Esophagus squamous epithelium (tissue), 5 donors: ENCODE measurements at regions not wholly inside any gene's neighbourhood (a gene's known extent, or its start where the extent isn't known, plus 50 kb on each side); places are given as distances from the start of the nearest gene placed in this dataset.

ENCODE experiments used
- DNase-seq: peaks from one replicate; lab custom pipeline; 2025; lab: John Stamatoyannopoulos, UW
- H3K27ac ChIP-seq, 4 donors: fragments of 200-600 bp; sonication (generic); one replicate each; pipeline ENCODE4 v1.5.1; 2016 to 2019; ENCODE audit warnings: mild to moderate bottlenecking in 1 of 4
- H3K27me3 ChIP-seq, 4 donors: fragments of 200-600 bp; sonication (generic); 1 replicate in 3 of 4; 2 replicates in 1 of 4; pipeline versions ENCODE4 v1.5.1 to v1.6.0; 2017 to 2021; ENCODE audit warnings: antibody characterized with exemption in 1 of 4
- H3K36me3 ChIP-seq, 3 donors: fragments of 200-600 bp; sonication (generic); one replicate each; pipeline ENCODE4 v1.5.1; 2016 to 2019
- H3K4me1 ChIP-seq, 3 donors: fragments of 200-600 bp; sonication (generic); one replicate each; pipeline ENCODE4 v1.5.1; 2017 to 2019
- H3K4me3 ChIP-seq, 4 donors: fragments of 200-600 bp; sonication (generic); 1 replicate in 3 of 4; 2 replicates in 1 of 4; pipeline ENCODE4 v1.5.1; 2016 to 2019; ENCODE audit warnings: mild to moderate bottlenecking in 2 of 4, moderate library complexity in 1 of 4
- H3K9me3 ChIP-seq, 3 donors: fragments of 200-600 bp; sonication (generic); one replicate each; pipeline ENCODE4 v1.5.1; 2016 to 2019
- POLR2A ChIP-seq, 4 donors: fragments of 450-650 bp; IDR thresholded peaks; one replicate each; pipeline ENCODE4 v1.6.1; 2017; ENCODE audit warnings: antibody characterized with exemption in 4 of 4, mild to moderate bottlenecking in 4 of 4, moderate library complexity in 3 of 4
- WGBS, 2 donors: methylation state at CpG; one replicate each; pipeline ENCODE4 v1.1.5; 2018; 5-methylcytosine and 5-hydroxymethylcytosine counted together
- intact Hi-C: fragments of 100-400 bp; cut with DNase I; formaldehyde crosslinking; loops from one replicate; pipeline ENCODE4 v1.15.0; 2022
- TF ChIP-seq, protein P1 (sequence below), 6 experiments: fragments of 450-650 bp in 4 of 6; fragments of 200-600 bp in 2 of 6; sonication (generic) in 2 of 6; IDR thresholded peaks; one replicate each; pipeline ENCODE4 v1.5.1; 2016 to 2019; ENCODE audit warnings: antibody characterized with exemption in 6 of 6, mild to moderate bottlenecking in 4 of 6, moderate library complexity in 4 of 6
- donor health status: DM: yes; HTN: yes; CAD: no.

DNA sequence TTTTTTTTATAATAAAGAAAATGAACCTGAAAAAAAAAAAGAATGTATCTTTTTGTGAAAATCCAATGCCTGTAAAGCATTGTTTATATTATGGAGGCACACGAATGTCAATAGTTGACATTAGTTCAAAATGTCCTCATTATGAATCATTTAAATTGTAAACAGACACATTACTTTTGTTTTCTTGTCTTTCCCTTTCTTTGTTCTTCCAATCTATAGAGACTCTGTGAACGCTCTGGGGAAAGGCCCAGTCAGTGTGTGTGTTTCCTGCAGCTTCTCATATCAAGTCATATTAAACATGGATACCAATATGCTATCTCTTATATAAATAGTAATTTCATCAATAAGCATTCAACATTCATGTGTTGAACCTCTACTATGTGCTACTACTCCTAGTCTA is 193.1 kb downstream of the KCTD12 start:
- 51 to 54% methylated on average over 2 of the region's 2 CpGs for WGBS, 2 donors

DNA sequence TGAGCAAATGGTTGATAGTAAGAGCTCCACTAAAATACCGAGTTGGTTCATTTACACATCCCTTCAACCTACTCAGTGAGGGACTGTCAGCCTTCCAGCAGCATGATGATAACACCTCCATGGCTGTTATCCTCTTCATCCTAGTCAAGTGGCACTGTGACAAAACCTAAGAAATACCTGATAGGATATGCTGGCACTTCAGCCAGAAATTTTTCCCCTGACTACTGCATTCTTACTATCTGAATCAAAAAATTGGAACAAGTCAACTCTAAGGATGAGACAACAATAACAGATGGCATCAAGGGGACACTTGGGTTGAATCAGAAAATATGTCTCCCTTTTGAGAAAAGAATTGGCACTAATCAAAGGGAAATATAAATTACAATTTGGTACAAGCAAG is 193.9 kb downstream of the KCTD12 start:
- 65 to 71% methylated on average over 1 of the region's 1 CpG for WGBS, 2 donors
- no peak overlapping the region for H3K27ac ChIP-seq
- intact Hi-C loops = no loop called here

More for the DNA sequence above, 193.1 kb downstream of the KCTD12 start:
- Histone ChIP-seq H3K4me1 (peaks cover 0 to 3% (median 0%) of the 10 kb centered on the region in 3 donors), H3K27ac (no peak overlapping the region), H3K27me3 (no peaks in the 10 kb centered on the region), H3K4me3 (no peak overlapping the region), H3K9me3 (no peaks in the 10 kb centered on the region), H3K36me3 (no peaks in the 10 kb centered on the region)
- no peak for DNase-seq
- TF ChIP-seq POLR2A (IDR thresholded peaks at IDR 0.05) = no peak
- TF ChIP-seq, protein P1, sequence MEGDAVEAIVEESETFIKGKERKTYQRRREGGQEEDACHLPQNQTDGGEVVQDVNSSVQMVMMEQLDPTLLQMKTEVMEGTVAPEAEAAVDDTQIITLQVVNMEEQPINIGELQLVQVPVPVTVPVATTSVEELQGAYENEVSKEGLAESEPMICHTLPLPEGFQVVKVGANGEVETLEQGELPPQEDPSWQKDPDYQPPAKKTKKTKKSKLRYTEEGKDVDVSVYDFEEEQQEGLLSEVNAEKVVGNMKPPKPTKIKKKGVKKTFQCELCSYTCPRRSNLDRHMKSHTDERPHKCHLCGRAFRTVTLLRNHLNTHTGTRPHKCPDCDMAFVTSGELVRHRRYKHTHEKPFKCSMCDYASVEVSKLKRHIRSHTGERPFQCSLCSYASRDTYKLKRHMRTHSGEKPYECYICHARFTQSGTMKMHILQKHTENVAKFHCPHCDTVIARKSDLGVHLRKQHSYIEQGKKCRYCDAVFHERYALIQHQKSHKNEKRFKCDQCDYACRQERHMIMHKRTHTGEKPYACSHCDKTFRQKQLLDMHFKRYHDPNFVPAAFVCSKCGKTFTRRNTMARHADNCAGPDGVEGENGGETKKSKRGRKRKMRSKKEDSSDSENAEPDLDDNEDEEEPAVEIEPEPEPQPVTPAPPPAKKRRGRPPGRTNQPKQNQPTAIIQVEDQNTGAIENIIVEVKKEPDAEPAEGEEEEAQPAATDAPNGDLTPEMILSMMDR (IDR thresholded peaks at IDR 0.05) = no peak
- intact Hi-C loops = no loop called here

DNA sequence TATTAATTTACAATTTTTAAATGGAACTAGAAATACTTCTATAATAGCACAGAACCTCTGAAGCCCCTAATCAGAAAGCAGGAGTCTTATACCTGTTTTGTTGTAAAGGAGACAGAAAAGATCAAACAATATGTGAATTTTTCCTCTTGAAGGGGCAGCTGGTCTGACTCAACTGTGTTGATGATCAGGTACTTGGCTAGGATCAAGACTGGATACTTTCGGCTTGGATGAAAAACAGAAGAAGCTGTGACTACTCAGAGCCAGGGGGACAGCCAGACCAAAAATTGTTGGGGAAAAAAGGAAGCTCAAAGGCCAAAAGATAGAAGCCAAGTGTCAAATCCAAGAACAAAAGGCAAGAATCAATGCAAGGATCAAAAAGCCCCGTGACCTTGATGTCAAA is 195.6 kb downstream of the KCTD12 start:
- H3K27ac ChIP-seq = no peak overlapping the region
- no peaks in the 10 kb centered on the region for H3K27me3 ChIP-seq
- TF ChIP-seq, protein P1 (IDR thresholded peaks at IDR 0.05) = no peak
- TF ChIP-seq POLR2A (IDR thresholded peaks at IDR 0.05) = no peak

More for the DNA sequence above, 193.9 kb downstream of the KCTD12 start:
- Histone ChIP-seq H3K27me3 (no peaks in the 10 kb centered on the region), H3K36me3 (no peaks in the 10 kb centered on the region), H3K9me3 (no peaks in the 10 kb centered on the region), H3K4me3 (no peak overlapping the region), H3K4me1 (peaks cover 0 to 2% (median 0%) of the 10 kb centered on the region in 3 donors)
- no peak for TF ChIP-seq POLR2A (IDR thresholded peaks at IDR 0.05)
- TF ChIP-seq, protein P1 (IDR thresholded peaks at IDR 0.05) = no peak
- DNase-seq = no peak

DNA sequence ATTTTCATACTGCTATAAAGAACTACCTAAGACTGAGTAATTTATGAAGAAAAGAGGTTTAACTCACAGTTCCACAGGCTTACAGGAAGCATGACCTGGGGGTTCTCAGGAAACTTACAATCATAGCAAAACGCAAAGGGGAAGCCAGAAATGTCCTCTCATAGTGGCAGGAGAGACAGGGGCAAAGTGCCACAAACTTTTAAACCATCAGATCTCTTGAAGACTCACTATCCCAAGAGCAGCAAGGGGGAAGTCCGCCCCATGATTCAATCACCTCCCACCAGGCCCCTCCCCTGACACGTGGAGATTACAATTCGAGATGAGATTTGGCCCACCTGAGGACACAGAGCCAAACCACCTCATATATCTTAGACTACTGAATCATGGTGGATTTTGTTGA is 198.7 kb downstream of the KCTD12 start:
- no peaks in the 10 kb centered on the region for H3K27me3 ChIP-seq
- intact Hi-C loops = no loop called here
- H3K9me3 ChIP-seq = no peaks in the 10 kb centered on the region
- no peak for TF ChIP-seq POLR2A (IDR thresholded peaks at IDR 0.05)
- TF ChIP-seq, protein P1 (IDR thresholded peaks at IDR 0.05) = no peak
- no peak overlapping the region for H3K27ac ChIP-seq
- no peak overlapping the region for H3K4me3 ChIP-seq
- H3K4me1 ChIP-seq = no peaks in the 10 kb centered on the region
- no peaks in the 10 kb centered on the region for H3K36me3 ChIP-seq
- WGBS, 2 donors = 45 to 52% methylated on average over 4 of the region's 4 CpGs
- no peak for DNase-seq

More for the DNA sequence above, 195.6 kb downstream of the KCTD12 start:
- Histone ChIP-seq H3K36me3 (no peaks in the 10 kb centered on the region), H3K4me1 (no peaks in the 10 kb centered on the region), H3K4me3 (no peak overlapping the region), H3K9me3 (no peaks in the 10 kb centered on the region)
- intact Hi-C loops = no loop called here
- DNase-seq = no peak
- 47 to 54% methylated on average over 2 of the region's 2 CpGs for WGBS, 2 donors

DNA sequence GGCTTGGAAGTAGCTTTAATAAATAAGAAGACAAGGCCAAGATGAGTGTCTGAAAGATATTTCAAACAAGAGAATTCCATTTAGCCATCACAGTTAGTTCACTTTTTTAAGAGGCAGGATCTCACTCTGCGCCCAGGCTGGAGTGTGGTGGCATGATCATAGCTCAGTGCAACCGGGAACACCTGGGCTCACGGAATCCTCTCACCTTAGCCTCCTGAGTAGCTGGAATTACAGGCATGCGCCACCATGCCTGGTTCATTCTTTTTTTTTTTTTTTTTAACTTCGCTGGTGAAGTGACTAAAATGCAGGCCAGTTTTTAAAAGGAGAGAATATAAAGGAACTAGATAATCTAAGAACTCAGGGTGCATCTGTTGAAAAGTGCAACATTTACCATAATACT is 200.3 kb downstream of the KCTD12 start:
- Histone ChIP-seq H3K36me3 (no peaks in the 10 kb centered on the region), H3K27me3 (no peaks in the 10 kb centered on the region), H3K4me1 (no peaks in the 10 kb centered on the region), H3K4me3 (no peak overlapping the region), H3K9me3 (no peaks in the 10 kb centered on the region), H3K27ac (no peak overlapping the region)
- TF ChIP-seq POLR2A (IDR thresholded peaks at IDR 0.05) = no peak
- TF ChIP-seq, protein P1 (IDR thresholded peaks at IDR 0.05) = no peak
- intact Hi-C loops = no loop called here
- no peak for DNase-seq
- 86 to 95% methylated on average over 5 of the region's 5 CpGs for WGBS, 2 donors
